DMS153 treated with DMSO at 0.1 percent for 48 hours (cell line): ENCODE measurements at regions not wholly inside any gene's neighbourhood (a gene's known extent, or its start where the extent isn't known, plus 50 kb on each side); places are given as distances from the start of the nearest gene placed in this dataset.
"Not testable (repeated sequence)": the region's sequence is repeated elsewhere in the genome, so short reads cannot be mapped to it uniquely, and the experiment has no call there.

Experiments used
- DNase-seq: peaks from one replicate; lab custom pipeline; 2025; ENCODE audit not compliant: unreplicated experiment; lab: John Stamatoyannopoulos, UW

DNA sequence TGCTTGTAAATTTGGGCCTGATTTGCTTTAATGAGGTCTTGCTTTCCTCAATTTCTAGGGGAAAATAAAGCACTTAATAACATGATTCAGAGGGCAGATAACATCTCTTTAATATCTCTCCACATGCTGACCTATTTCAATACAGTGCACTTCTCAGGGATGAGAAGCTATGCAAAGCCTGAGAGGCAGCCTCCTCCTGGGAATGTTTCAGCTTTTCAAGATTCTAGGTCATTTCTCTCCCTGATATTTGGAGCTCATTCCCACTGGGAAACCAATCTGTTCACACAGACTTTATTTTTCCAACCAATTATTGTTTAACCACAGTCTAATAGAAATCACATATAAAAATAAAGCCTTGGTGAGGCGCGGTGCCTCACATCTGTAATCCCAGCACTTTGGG, 67.0 kb upstream of the LSAMP start:
- no peak for DNase-seq

DNA sequence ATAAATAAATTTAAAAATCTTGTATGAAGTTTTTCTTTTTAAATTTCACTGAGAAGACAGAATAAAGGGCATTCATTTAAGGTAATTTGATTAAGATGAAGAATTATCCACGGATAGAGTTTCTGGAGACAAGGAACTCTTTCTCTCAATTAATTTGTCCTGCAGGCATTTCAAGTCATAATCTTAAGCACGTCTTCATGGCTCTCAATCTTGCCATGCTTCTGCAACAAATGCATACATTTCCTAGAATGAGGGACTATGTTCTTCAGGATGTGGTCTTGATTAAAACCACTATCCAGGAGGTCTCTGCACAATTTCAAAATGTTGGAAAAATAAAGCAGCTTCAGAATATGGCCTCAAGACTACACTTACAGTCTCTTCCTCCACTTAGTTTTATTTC, 67.6 kb upstream of the LSAMP start:
- no peak for DNase-seq

DNA sequence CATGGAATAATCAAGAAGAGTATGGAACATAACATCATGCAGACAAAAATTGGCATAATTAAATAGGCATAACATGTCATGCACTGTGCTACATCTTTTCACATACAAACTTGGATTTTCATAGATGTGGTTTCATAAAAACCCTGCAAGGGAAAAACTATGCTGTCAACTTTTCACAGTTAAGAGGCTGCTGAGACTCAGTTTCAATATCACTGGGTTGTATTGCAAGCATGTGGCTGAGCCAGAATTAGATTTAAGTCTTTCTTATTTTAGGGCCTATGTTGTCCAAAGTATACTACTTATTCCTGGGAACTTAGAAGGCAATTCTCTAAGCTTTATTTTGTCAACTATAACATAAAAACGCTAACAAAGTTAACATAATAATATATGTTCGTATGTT, 70.7 kb upstream of the LSAMP start:
- no peak for DNase-seq

DNA sequence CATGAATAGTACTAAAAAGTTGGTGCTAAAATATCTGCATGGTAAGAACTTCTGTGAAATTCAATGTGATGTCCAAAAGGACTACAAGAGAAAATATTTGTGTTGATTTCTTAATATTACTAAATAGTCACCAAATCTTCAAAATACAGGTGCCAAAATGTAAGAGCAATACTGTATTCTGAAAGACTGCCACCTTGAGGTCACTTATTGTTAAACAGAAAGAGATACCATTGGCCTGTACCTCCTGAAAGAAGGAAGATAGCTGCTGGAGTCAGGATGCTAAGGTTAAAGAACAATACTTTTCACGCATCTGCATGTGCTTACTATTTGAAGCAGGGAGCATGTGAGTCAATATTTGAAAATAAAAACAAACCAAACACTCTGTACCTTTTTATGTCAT, 72.0 kb upstream of the LSAMP start:
- peak; percentile 21 for DNase-seq

DNA sequence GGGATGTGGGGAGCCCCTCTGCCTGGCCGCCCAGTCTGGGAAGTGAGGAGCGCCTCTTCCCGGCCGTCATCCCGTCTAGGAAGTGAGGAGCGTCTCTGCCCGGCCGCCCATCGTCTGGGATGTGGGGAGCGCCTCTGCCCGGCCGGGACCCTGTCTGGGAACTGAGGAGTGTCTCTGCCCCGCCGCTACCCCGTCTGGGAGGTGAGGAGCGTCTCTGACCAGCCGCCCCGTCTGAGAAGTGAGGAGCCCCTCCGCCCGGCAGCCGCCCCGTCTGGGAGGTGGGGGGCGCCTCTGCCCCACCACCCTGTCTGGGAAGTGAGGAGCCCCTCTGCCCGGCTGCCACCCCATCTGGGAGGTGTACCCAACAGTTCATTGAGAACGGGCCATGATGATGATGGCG, 73.8 kb upstream of the LSAMP start:
- DNase-seq = not testable (repeated sequence)

DNA sequence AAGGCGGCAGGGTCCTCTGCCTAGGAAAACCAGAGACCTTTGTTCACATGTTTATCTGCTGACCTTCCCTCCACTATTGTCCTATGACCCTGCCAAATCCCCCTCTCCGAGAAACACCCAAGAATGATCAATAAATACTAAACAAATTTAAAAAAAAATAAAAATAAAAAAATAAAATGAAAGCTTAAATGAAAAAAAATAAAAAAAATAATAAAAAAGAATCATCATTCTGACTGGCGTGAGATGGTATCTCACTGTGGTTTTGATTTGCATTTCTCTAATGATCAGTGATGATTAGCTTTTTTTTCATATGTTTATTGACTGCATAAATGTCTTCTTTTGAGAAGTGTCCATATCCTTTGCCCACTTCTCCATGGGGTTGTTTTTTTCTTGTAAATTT, 74.5 kb upstream of the LSAMP start:
- not testable (repeated sequence) for DNase-seq

DNA sequence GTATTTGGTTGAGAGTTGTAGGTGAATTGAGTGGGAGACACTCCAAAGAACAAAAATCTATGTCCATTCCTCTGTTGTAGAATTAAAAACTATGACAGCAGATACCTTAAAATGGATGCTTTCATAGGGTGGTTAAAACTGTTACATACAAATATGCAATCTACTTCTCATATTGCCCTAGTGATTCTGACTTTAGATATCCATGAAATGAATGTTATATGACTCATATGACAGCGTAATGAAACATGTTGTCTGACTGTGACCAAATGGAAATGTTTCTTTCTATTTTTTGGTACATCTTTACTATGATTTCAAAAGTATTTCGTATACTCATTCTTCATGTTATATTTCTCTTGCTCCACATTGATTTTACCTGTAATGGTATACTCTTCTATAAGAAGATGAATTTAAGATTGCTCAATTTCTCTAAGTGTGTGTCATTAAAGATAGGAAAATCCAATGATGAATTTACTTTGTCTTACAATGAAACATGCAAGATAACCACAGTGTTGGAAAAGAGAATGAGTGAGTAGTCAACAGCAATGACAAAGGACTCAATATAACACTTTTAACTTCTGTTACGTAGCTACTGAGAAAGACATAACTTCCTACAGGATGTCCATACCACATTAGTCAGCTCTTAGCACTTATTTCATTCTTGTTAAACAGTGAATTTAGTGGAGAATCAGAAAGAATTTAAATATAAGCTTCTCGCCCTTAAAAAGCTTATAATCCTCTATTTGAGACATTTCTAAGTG, 79.3 kb upstream of the LSAMP start:
- no peak for DNase-seq

DNA sequence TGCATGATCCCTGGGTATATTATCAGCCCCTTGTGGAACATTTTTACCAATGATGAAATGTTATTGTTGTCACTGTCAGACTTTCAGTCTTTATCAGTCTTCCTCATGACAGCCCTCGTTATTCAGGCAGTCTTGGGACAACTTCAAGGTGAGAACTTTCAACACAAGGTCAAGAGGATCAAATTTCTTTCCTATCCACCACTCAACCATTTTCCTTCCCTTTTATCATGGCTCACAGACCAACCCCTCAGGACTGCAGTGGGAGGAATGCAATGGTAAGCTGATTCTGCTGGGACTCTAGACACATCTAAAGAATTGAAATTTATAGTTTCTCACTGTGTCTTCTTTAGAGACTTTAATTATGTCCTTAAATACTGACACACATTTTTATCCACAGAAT, 107.0 kb upstream of the LSAMP start:
- DNase-seq = no peak

DNA sequence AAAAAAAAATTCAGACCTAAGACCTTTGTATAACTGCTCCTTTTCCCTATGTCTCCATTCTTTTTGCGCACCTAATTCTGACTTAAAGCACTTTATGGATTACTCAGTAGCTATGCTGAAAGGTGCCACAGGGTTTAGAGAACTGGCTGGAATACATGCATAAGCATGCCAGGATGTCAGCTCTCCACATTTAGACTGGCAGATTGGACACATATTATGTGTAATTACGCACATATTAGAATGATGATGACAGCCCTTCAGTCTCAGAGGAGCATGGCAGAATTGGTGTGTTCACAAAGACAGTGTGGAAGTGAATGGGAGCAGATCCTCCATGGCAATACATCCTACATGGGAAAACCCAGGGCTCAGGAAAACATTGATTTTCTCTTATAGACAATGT, 108.1 kb upstream of the LSAMP start:
- no peak for DNase-seq

DNA sequence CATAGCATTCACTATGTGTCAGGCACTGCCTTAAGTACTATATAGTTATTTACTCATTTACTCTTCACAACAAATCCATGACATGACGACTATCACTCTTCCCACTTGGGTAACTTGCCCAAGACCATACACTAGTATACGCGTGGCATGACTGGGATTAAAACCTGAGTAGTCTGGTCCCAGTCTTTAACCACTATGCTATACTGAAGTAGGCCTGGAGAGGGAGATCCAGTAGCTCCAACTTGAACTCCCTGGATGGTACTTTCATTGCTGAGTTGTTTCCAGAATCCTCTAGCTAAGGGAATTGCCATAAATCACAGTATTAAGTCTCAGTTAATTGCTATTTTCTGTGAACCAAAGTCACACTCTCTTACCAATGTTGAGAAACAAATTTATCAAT, 116.2 kb upstream of the LSAMP start:
- no peak for DNase-seq

DNA sequence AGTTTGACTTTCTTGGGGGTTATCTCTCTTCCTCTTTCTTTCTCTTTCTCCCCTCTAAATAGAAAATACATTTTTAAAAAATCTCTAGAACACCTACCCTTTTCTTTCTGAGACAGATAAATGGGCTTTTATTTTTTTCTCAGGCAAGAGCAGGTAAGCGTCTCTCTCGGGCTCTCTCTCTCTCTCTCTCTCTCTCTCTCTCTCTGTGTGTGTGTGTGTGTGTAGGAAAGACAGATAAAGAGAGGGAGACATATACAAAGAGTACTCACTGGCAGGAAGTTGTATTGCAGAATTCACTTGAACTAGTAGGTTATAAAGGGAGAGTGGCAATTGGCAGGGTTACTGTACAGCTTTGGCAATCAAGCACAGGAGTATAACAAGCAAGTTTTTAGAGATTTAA, 118.1 kb upstream of the LSAMP start:
- peak; percentile 63 for DNase-seq

DNA sequence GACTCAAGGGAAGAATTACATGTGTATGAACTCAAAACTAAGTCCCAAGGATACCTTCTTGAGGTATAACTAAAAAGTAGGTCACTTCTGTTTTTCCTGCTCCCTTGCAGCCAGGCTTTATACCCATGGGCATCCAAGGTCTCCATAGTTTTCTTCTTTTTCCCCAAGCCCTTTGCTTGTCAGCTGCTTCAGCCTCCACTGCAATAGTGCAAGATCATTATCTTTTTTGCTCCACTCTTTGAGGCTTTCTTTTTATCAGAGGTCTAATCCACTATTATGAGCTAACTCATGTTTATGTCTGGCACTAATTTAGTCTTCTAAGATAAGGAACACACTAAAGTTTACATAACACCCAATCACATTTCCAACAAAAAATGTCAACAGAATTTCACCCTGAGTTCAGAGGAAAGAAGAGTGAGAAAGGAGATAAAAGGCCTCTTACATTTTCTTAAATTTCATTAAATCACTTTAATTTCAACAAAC, 121.2 kb upstream of the LSAMP start:
- DNase-seq = no peak

DNA sequence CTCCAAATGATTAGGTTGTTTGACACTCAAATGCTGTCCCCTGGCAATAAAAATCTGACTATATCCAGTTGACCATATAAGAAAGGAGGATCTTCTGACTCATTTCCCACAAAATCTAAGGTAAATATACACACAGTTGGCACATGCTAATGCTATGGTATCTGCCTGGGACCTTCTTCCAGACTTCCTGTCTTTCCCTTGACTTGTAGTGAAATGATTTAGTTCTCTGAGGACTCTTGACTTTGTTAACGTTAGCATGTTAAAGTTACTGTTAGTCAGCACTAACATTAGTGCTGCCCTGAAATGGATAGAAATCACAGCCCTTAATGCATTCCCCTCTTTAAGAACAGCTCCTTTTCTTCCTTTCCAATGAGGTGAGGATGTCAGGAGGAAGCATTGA, 124.3 kb upstream of the LSAMP start:
- no peak for DNase-seq

DNA sequence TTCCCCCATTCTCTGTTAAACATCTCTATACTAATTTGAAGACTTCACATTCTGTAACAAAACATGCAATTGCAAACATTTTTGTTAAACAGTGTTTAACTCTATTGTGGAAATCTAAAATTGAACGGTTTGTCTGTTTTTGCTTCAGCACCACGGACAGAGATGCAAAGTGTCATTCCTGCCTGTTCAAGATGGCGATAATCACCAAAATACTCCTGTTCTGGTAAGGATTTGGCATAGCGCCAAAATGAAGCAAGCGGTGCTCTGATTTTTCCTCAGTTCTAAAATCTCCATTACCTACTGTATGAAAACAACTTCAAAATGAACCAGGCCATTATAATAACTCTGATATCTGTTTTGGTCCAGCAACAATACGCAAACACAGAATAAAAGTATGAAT, 129.7 kb upstream of the TUSC7 start:
- DNase-seq = no peak

DNA sequence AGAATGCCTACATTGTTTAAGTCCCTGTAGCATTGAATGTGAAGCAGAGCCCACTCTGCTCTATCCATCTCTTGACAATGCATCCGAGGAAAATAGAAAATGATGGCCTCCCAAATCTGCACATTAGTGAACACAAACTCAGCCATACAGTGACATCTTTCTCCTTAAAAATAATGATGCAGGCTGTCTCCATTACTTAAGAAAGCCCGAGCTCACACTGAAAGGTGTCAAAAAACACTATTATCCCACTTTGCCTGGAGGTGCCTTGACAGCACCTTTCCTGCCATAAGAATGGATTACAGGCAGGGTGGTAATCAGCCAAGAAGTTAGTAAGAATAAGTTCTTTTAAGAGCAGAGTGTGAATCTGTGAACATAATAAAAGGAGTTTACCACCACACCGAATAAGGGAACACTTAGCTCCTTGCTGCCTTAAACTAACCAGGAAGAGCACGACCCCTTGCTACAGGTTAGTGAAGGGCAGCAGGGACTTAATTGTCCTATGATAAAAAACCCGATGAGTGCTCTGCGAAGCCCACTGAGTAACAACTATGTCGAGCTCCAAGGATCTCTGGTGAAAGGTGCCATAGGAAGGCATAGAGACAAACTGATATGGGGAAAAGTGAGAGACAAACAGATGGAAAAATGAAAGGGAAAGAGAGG, 123.2 kb upstream of the TUSC7 start:
- DNase-seq = no peak

DNA sequence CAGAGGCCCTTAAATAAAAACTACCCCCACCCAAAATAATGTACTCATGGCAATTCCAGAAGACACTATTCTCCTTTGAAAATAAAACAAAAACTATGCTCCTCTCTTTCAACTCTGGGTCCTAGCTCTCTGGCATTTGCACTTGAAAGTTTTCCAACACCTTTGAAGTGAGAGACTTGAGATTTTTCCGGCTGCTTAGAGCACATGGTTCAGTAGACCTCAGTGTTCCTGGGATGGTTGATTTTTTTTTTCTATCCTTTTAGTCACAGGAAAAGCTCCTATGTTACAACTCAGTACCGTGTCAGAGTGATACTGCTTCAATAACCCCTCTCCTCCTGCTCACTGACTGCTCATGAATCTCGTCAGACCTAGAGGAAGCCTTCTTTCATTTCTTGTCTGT, 118.3 kb upstream of the TUSC7 start:
- no peak for DNase-seq

DNA sequence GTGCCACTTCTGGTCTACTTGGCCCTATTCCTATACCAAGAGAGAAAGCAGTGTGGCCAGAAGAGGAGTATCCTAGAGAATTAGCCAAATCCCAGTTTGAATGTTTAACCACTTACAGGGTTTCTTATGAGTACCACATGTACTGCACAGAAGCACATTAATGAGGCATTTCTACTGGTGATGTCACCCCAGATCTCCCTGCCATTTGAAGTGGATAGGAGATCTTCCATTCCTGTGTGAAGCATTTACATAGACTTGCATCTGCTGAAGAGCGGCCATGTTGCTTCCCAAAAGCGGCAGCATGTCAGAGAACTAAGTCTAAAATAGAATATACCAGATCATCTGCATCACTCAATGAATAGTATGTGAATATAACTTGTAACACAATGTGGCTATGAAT, 108.4 kb upstream of the TUSC7 start:
- no peak for DNase-seq

DNA sequence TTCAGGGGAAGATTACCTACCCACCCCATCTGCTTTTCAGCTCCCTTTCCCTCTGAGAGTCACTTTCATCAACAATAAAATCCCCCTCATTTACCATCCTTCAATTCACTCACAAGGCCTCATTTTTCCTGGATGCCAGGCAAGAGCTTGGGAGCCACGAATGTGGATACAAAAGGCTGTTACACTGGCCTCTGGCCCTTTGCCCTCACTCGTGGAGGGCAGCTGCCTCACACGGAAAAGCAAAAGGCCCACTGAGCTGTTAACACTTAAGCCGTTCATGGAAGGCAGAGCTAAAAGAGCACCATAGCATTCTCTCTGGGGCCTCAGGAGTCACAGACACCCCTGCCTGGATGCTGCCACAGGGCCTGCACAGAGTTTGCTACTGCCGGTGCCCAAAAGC, 102.4 kb upstream of the TUSC7 start:
- DNase-seq = no peak

DNA sequence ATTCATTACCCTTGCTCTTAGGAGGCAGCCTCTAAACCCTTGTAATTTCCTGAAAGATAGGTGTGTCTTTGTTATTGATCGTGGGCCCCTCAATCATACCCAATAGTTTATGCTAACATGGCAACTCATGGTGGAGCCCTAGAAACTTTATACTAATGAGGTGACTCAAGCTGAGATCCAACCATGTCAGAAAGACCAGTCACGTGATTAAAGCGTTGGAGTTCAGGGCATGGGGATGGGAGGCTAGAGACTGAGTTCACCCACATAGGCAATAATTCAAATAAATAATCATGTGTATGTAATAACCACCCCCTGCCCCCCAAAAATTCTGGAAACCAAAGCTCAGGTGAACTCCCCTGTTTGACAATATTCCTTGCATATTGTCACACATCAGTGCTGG, 99.5 kb upstream of the TUSC7 start:
- no peak for DNase-seq

DNA sequence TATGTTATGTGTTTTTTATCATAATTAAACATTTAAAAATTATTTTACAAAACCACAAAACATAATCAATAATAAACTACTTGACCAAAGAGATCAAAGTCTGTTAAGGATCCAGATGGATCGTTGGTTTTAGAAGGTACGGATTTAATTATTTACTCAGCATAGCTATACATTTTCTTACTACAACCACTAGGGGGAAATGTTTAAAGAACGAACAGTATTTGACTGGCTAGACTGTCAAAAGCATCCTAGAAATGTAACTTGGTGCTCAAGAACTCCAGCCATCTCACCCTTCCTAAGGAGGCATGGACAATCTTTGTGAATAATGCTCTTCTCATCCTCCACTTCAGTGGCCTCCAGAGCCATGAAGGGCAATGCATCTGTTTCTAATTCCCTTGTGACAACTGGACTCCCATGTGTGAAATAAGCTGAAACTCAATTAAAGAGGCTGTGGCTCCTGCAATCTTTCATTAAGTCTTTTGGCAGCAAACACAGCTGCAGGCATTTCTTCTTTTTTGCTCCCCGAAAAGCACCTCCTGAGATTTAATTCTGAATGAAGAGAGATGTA, 94.7 kb upstream of the TUSC7 start:
- no peak for DNase-seq

DNA sequence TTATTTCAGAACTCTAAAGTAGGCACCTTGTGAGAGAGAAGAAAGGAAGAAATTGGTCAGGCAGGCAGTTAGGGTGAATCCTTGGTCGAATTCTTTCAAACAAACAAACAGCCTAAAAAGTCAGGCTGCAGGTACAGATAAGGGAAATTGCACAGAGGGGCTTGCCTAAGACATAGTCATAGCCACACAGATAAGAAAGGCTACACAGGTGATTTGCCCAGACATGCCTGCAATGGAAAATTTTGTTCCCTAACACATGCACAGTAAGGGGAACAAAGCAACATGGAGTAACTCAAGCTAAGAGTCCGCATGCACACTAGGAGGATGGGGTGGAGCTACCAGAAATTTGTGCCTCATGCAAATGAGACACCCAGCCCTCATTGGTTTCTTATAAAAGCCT, 91.4 kb upstream of the TUSC7 start:
- DNase-seq = no peak

DNA sequence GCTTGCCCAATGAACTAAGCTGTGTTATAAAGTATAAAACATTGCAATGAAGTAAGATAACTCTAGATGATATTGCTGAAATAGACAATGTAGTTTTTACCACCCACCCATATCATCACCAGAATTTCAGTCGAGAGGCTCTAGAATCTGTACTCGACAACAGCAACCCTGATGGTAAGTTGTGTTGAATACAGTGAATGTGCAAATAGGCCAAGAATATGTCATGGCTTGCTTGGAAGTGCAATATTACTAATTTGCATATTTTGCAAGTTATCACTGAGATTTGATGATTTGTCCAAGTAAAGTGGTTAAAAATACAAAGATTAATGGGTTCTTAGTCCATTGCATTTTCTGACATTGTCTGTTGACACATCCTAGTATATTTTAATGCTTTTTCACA, 90.6 kb upstream of the TUSC7 start:
- no peak for DNase-seq

DNA sequence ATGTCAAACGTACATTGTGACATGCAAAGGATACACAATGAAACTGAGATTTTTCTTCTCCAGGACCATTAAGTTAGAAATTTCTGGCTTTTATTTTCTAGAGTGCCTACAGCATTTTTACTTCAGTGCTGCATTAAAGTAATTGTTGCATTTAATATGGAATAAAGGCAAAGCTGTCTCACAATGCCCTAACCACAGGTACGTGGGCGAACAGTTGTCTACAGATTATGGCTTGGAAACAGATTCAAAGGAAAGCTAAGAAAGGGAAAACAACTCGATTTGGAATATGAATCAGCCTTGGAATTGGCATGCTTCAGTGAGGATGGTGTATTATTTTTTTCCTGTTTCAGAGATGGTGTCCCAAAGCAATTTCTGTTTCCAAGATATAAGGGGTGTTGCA, 79.1 kb upstream of the TUSC7 start:
- no peak for DNase-seq
